ENCODE measurements at regions not wholly inside any gene's neighbourhood (a gene's known extent, or its start where the extent isn't known, plus 50 kb on each side); places are given as distances from the start of the nearest gene placed in this dataset.

DNA sequence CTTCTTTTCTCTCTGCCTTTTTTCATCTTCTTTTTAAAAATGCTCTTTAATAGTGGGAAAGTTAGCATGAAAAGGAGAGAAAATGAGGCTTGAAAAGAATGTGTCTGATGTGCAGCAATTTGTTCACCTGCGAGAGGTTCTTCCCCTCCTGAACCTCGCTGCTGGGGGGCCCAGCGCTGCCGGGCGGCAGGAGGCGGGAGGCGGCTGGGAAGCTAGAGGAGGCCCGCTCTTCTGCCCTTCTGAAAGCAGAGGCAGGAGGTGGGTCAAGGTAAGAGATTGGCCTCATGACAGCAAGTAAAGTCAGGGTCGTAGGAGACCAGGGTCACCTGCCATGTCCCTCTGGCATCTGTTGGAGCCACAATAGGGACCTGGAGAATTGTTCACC lies 78.6 kb upstream of the TNRC6C start:
- TF ChIP-seq, protein P1, sequence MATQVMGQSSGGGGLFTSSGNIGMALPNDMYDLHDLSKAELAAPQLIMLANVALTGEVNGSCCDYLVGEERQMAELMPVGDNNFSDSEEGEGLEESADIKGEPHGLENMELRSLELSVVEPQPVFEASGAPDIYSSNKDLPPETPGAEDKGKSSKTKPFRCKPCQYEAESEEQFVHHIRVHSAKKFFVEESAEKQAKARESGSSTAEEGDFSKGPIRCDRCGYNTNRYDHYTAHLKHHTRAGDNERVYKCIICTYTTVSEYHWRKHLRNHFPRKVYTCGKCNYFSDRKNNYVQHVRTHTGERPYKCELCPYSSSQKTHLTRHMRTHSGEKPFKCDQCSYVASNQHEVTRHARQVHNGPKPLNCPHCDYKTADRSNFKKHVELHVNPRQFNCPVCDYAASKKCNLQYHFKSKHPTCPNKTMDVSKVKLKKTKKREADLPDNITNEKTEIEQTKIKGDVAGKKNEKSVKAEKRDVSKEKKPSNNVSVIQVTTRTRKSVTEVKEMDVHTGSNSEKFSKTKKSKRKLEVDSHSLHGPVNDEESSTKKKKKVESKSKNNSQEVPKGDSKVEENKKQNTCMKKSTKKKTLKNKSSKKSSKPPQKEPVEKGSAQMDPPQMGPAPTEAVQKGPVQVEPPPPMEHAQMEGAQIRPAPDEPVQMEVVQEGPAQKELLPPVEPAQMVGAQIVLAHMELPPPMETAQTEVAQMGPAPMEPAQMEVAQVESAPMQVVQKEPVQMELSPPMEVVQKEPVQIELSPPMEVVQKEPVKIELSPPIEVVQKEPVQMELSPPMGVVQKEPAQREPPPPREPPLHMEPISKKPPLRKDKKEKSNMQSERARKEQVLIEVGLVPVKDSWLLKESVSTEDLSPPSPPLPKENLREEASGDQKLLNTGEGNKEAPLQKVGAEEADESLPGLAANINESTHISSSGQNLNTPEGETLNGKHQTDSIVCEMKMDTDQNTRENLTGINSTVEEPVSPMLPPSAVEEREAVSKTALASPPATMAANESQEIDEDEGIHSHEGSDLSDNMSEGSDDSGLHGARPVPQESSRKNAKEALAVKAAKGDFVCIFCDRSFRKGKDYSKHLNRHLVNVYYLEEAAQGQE (IDR thresholded peaks at IDR 0.05; ENCODE audit: borderline replicate concordance) = no peak
- TF ChIP-seq, protein P1 (CRISPR knock-in tag; IDR thresholded peaks at IDR 0.05; ENCODE audit: low read depth) = no peak
- no peak for TF ChIP-seq MTA3 (IDR thresholded peaks at IDR 0.05; ENCODE audit: borderline replicate concordance)
- no peak for TF ChIP-seq CBFB (CRISPR knock-in tag; IDR thresholded peaks at IDR 0.05)
